GM23338 (cell line): ENCODE measurements at regions not wholly inside any gene's neighbourhood (a gene's known extent, or its start where the extent isn't known, plus 50 kb on each side); places are given as distances from the start of the nearest gene placed in this dataset.

Experiments
- ATAC-seq: fragments of 200-7000 bp; cut with Tn5 transposase; 3 replicates; pipeline ENCODE4 v1.9.1; 2020
- DNase-seq: peaks from one replicate; pipeline ENCODE4 v3.0.0-alpha.2; 2015; ENCODE audit warnings: low spot score
- H2AFZ ChIP-seq: fragments of 200-600 bp; sonication (generic); 2 replicates; pipeline ENCODE4 v1.8.0; 2016; ENCODE audit warnings: antibody characterized with exemption, mild to moderate bottlenecking, moderate library complexity
- H3F3A ChIP-seq: fragments of 200-600 bp; sonication (generic); replicated peaks from 2 replicates; pipeline ENCODE4 v1.8.0; 2017; ENCODE audit warnings: antibody characterized with exemption, mixed run types, low read depth
- H3K27ac ChIP-seq: fragments of 200-600 bp; sonication (generic); 2 replicates; pipeline ENCODE4 v1.6.1; 2016; ENCODE audit warnings: low read depth
- H3K27me3 ChIP-seq: fragments of 200-600 bp; sonication (generic); 2 replicates; pipeline ENCODE4 v1.8.0; 2016; ENCODE audit warnings: mild to moderate bottlenecking, mixed run types, moderate library complexity; ENCODE audit not compliant: insufficient read depth
- H3K36me3 ChIP-seq: fragments of 200-600 bp; sonication (generic); 2 replicates; pipeline ENCODE4 v1.8.0; 2016; ENCODE audit warnings: mild to moderate bottlenecking; ENCODE audit not compliant: insufficient read depth
- H3K4me1 ChIP-seq: fragments of 200-600 bp; sonication (generic); 2 replicates; pipeline ENCODE4 v1.8.0; 2016; ENCODE audit warnings: mild to moderate bottlenecking, moderate library complexity; ENCODE audit not compliant: insufficient read depth
- H3K4me2 ChIP-seq: fragments of 200-600 bp; sonication (generic); 2 replicates; pipeline ENCODE4 v1.7.1; 2017; ENCODE audit warnings: mixed run types
- H3K4me3 ChIP-seq: fragments of 200-600 bp; sonication (generic); 2 replicates; pipeline ENCODE4 v1.6.1; 2016; ENCODE audit warnings: mixed run types
- H3K79me2 ChIP-seq: fragments of 200-600 bp; sonication (generic); replicated peaks from 2 replicates; pipeline ENCODE4 v1.8.0; 2017; ENCODE audit warnings: mild to moderate bottlenecking; ENCODE audit not compliant: insufficient read depth
- H3K9me2 ChIP-seq: fragments of 200-600 bp; sonication (generic); 2 replicates; pipeline ENCODE4 v1.8.0; 2017; ENCODE audit not compliant: insufficient read depth
- H4K20me1 ChIP-seq: fragments of 200-600 bp; sonication (generic); replicated peaks from 2 replicates; pipeline ENCODE4 v1.8.0; 2017; ENCODE audit warnings: mild to moderate bottlenecking; ENCODE audit not compliant: insufficient read depth
- H3K27ac Mint-ChIP-seq: 2 replicates; pipeline ENCODE4 v1.8.0; 2020; ENCODE audit warnings: inconsistent platforms, mild to moderate bottlenecking, moderate library complexity, mixed read lengths
- H3K27me3 Mint-ChIP-seq: 3 replicates; pipeline ENCODE4 v1.8.0; 2022; ENCODE audit warnings: low read depth, mild to moderate bottlenecking, moderate library complexity, mixed read lengths, inconsistent platforms; ENCODE audit not compliant: insufficient read depth, poor library complexity
- H3K36me3 Mint-ChIP-seq: 3 replicates; pipeline ENCODE4 v1.8.0; 2021; ENCODE audit warnings: low read depth, mild to moderate bottlenecking, inconsistent platforms, moderate library complexity, mixed read lengths
- H3K4me1 Mint-ChIP-seq: 3 replicates; pipeline ENCODE4 v1.8.0; 2020; ENCODE audit warnings: mild to moderate bottlenecking, inconsistent platforms, mixed read lengths
- H3K4me3 Mint-ChIP-seq: 3 replicates; pipeline ENCODE4 v1.8.0; 2021; ENCODE audit warnings: moderate library complexity, mild to moderate bottlenecking, inconsistent platforms, mixed read lengths
- H3K9me3 Mint-ChIP-seq: 3 replicates; pipeline ENCODE4 v1.8.0; 2020; ENCODE audit warnings: moderate library complexity, mild to moderate bottlenecking, inconsistent platforms, mixed read lengths
- CREB1 ChIP-seq: fragments of 250-450 bp; sonication (Bioruptor Pico); IDR thresholded peaks from 2 replicates; pipeline ENCODE4 v1.5.0; 2020; ENCODE audit warnings: low read depth, mild to moderate bottlenecking, moderate library complexity
- ETS1 ChIP-seq: IDR thresholded peaks from 2 replicates; pipeline ENCODE4 v1.6.1; 2016; ENCODE audit warnings: antibody characterized with exemption
- EZH2phosphoT487 ChIP-seq: fragments of 200-600 bp; sonication (generic); IDR thresholded peaks from one replicate; pipeline ENCODE4 v1.8.1; 2018; ENCODE audit warnings: antibody characterized with exemption; ENCODE audit not compliant: unreplicated experiment
- JUNB ChIP-seq: IDR thresholded peaks from one replicate; pipeline ENCODE4 v1.6.1; 2016; ENCODE audit warnings: antibody characterized with exemption; ENCODE audit not compliant: unreplicated experiment
- POLR2AphosphoS5 ChIP-seq: IDR thresholded peaks from 2 replicates; pipeline ENCODE4 v1.6.1; 2016; ENCODE audit warnings: antibody characterized with exemption, low read depth
- REST ChIP-seq: IDR thresholded peaks from one replicate; pipeline ENCODE4 v1.6.1; 2018; ENCODE audit warnings: antibody characterized with exemption; ENCODE audit not compliant: unreplicated experiment
- STAT1 ChIP-seq: IDR thresholded peaks from one replicate; pipeline ENCODE4 v1.6.1; 2016; ENCODE audit warnings: antibody characterized with exemption; ENCODE audit not compliant: unreplicated experiment
- ZNF114 ChIP-seq: fragments of 250-450 bp; sonication (Bioruptor Pico); IDR thresholded peaks from 2 replicates; pipeline ENCODE4 v1.5.0; 2020; ENCODE audit warnings: mild to moderate bottlenecking, moderate library complexity
- ZNF331 ChIP-seq: fragments of 250-450 bp; sonication (Bioruptor Pico); IDR thresholded peaks from 2 replicates; pipeline ENCODE4 v1.5.0; 2020; ENCODE audit warnings: low read depth, mild to moderate bottlenecking, moderate library complexity
- TF ChIP-seq, protein P1 (sequence below): fragments of 250-450 bp; sonication (Bioruptor Pico); IDR thresholded peaks from 2 replicates; pipeline ENCODE4 v1.5.0; 2020; ENCODE audit warnings: mild to moderate bottlenecking, moderate library complexity
- TF ChIP-seq, protein P2 (sequence below), 2 experiments: fragments of 200-600 bp in 1 of 2; sonication (generic) in 1 of 2; conservative IDR thresholded peaks; 2 replicates each; pipeline versions ENCODE4 v1.5.1 to v1.6.1; 2016 to 2017; ENCODE audit warnings: antibody characterized with exemption in 2 of 2, low read depth in 2 of 2, mild to moderate bottlenecking in 2 of 2, moderate library complexity in 1 of 2

GRCh38 chr18:8893628-8894231 lies 188.4 kb downstream of the MTCL1 start:
- Histone ChIP-seq H2AFZ (no peak overlapping the region), H3K4me3 (no peak overlapping the region), H3K4me2 (no peak overlapping the region), H3K27ac (no peak overlapping the region), H3K4me1 (peaks cover 5% of the 10 kb centered on the region; the same call in 1 of the 2 replicates), H3K79me2 (no peaks in the 10 kb centered on the region), H3K27me3 (no peaks in the 10 kb centered on the region), H3F3A (no peaks in the 10 kb centered on the region), H3K36me3 (no peaks in the 10 kb centered on the region), H3K9me2 (peaks cover 5% of the 10 kb centered on the region; the same call in 1 of the 2 replicates), H4K20me1 (no peaks in the 10 kb centered on the region)
- peaks cover 21% of the 10 kb centered on the region for H3K9me3 Mint-ChIP-seq
- H3K36me3 Mint-ChIP-seq, result peaks cover 22% of the 10 kb centered on the region
- peaks cover 3% of the 10 kb centered on the region for H3K27me3 Mint-ChIP-seq
- no peak for TF ChIP-seq CREB1 (CRISPR knock-in tag)
- TF ChIP-seq EZH2phosphoT487, result no peak
- TF ChIP-seq, protein P1, sequence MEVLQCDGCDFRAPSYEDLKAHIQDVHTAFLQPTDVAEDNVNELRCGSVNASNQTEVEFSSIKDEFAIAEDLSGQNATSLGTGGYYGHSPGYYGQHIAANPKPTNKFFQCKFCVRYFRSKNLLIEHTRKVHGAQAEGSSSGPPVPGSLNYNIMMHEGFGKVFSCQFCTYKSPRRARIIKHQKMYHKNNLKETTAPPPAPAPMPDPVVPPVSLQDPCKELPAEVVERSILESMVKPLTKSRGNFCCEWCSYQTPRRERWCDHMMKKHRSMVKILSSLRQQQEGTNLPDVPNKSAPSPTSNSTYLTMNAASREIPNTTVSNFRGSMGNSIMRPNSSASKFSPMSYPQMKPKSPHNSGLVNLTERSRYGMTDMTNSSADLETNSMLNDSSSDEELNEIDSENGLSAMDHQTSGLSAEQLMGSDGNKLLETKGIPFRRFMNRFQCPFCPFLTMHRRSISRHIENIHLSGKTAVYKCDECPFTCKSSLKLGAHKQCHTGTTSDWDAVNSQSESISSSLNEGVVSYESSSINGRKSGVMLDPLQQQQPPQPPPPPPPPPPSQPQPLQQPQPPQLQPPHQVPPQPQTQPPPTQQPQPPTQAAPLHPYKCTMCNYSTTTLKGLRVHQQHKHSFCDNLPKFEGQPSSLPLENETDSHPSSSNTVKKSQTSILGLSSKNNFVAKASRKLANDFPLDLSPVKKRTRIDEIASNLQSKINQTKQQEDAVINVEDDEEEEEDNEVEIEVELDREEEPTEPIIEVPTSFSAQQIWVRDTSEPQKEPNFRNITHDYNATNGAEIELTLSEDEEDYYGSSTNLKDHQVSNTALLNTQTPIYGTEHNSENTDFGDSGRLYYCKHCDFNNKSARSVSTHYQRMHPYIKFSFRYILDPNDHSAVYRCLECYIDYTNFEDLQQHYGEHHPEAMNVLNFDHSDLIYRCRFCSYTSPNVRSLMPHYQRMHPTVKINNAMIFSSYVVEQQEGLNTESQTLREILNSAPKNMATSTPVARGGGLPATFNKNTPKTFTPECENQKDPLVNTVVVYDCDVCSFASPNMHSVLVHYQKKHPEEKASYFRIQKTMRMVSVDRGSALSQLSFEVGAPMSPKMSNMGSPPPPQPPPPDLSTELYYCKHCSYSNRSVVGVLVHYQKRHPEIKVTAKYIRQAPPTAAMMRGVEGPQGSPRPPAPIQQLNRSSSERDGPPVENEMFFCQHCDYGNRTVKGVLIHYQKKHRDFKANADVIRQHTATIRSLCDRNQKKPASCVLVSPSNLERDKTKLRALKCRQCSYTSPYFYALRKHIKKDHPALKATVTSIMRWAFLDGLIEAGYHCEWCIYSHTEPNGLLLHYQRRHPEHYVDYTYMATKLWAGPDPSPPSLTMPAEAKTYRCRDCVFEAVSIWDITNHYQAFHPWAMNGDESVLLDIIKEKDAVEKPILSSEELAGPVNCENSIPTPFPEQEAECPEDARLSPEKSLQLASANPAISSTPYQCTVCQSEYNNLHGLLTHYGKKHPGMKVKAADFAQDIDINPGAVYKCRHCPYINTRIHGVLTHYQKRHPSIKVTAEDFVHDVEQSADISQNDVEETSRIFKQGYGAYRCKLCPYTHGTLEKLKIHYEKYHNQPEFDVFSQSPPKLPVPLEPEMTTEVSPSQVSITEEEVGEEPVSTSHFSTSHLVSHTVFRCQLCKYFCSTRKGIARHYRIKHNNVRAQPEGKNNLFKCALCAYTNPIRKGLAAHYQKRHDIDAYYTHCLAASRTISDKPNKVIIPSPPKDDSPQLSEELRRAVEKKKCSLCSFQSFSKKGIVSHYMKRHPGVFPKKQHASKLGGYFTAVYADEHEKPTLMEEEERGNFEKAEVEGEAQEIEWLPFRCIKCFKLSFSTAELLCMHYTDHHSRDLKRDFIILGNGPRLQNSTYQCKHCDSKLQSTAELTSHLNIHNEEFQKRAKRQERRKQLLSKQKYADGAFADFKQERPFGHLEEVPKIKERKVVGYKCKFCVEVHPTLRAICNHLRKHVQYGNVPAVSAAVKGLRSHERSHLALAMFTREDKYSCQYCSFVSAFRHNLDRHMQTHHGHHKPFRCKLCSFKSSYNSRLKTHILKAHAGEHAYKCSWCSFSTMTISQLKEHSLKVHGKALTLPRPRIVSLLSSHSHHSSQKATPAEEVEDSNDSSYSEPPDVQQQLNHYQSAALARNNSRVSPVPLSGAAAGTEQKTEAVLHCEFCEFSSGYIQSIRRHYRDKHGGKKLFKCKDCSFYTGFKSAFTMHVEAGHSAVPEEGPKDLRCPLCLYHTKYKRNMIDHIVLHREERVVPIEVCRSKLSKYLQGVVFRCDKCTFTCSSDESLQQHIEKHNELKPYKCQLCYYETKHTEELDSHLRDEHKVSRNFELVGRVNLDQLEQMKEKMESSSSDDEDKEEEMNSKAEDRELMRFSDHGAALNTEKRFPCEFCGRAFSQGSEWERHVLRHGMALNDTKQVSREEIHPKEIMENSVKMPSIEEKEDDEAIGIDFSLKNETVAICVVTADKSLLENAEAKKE (CRISPR knock-in tag), result no peak
- no peak for TF ChIP-seq POLR2AphosphoS5
- no peak for TF ChIP-seq REST
- no peak for TF ChIP-seq ZNF331
- TF ChIP-seq ETS1, result no peak
- TF ChIP-seq JUNB, result no peak
- TF ChIP-seq, protein P2, sequence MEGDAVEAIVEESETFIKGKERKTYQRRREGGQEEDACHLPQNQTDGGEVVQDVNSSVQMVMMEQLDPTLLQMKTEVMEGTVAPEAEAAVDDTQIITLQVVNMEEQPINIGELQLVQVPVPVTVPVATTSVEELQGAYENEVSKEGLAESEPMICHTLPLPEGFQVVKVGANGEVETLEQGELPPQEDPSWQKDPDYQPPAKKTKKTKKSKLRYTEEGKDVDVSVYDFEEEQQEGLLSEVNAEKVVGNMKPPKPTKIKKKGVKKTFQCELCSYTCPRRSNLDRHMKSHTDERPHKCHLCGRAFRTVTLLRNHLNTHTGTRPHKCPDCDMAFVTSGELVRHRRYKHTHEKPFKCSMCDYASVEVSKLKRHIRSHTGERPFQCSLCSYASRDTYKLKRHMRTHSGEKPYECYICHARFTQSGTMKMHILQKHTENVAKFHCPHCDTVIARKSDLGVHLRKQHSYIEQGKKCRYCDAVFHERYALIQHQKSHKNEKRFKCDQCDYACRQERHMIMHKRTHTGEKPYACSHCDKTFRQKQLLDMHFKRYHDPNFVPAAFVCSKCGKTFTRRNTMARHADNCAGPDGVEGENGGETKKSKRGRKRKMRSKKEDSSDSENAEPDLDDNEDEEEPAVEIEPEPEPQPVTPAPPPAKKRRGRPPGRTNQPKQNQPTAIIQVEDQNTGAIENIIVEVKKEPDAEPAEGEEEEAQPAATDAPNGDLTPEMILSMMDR (conservative IDR thresholded peaks at IDR 0.05; ENCODE audit: low read depth in 2 of 2), result no peak
- no peak for TF ChIP-seq STAT1
- TF ChIP-seq ZNF114, result no peak
- no peak for DNase-seq
- ATAC-seq, result no peak
- no peak overlapping the region for H3K27ac Mint-ChIP-seq
- H3K4me3 Mint-ChIP-seq, result no peak overlapping the region
- peaks cover 13% of the 10 kb centered on the region for H3K4me1 Mint-ChIP-seq
